Cardiac muscle cell (in vitro differentiated cells and primary cell): ENCODE measurements at regions not wholly inside any gene's neighbourhood (a gene's known extent, or its start where the extent isn't known, plus 50 kb on each side); places are given as distances from the start of the nearest gene placed in this dataset.

Experiments
- DNase-seq, 2 donors: peaks; one replicate each; pipeline versions ENCODE4 v3.0.0 to v3.0.0-alpha.2; 2010 to 2017; ENCODE audit warnings: low read depth in 1 of 2, low spot score in 1 of 2
- H3K27ac ChIP-seq: fragments of 200-600 bp; sonication (generic); 2 replicates; pipeline ENCODE4 v1.5.1; 2016
- H3K27me3 ChIP-seq: fragments of 200-600 bp; sonication (generic); 2 replicates; pipeline ENCODE4 v1.6.0; 2016; ENCODE audit warnings: control low read depth
- H3K36me3 ChIP-seq: fragments of 200-600 bp; sonication (generic); 2 replicates; pipeline ENCODE4 v1.5.1; 2016; ENCODE audit warnings: control low read depth
- H3K4me1 ChIP-seq: fragments of 200-600 bp; sonication (generic); 2 replicates; pipeline ENCODE4 v1.8.1; 2017; ENCODE audit warnings: low read depth, mild to moderate bottlenecking, mixed run types
- H3K4me3 ChIP-seq: fragments of 200-600 bp; sonication (generic); 2 replicates; pipeline ENCODE4 v1.5.1; 2016; ENCODE audit warnings: mild to moderate bottlenecking
- H3K9me3 ChIP-seq: fragments of 200-600 bp; sonication (generic); 2 replicates; pipeline ENCODE4 v1.5.1; 2017; ENCODE audit warnings: low read depth, mild to moderate bottlenecking, control low read depth
- CTCF ChIP-seq: IDR thresholded peaks from 2 replicates; pipeline ENCODE4 v1.5.1; 2012; ENCODE audit warnings: low read depth, mild to moderate bottlenecking, low read length

DNA sequence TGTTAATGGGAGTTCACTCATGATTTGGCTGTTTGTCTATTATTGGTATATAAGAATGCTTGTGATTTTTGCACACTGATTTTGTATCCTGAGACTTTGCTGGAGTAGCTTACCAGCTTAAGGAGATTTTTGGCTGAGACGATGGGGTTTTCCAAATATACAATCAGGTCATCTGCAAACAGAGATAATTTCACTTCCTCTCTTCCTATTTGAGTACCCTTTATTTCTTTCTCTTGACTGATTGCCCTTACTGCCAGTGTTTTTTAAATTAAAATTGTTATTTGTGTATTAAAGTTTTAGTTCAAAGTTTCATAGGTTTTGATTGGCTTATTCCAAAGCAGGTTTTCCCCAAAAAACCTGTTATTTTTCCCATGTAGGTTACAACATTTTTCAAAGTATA lies 390.5 kb upstream of the RBMS3 start:
- Histone ChIP-seq H3K4me3 (no peak overlapping the region), H3K9me3 (no peaks in the 10 kb centered on the region), H3K27ac (no peak overlapping the region), H3K4me1 (no peaks in the 10 kb centered on the region), H3K27me3 (no peaks in the 10 kb centered on the region), H3K36me3 (no peaks in the 10 kb centered on the region)
- no peak for DNase-seq
- no peak for TF ChIP-seq CTCF

DNA sequence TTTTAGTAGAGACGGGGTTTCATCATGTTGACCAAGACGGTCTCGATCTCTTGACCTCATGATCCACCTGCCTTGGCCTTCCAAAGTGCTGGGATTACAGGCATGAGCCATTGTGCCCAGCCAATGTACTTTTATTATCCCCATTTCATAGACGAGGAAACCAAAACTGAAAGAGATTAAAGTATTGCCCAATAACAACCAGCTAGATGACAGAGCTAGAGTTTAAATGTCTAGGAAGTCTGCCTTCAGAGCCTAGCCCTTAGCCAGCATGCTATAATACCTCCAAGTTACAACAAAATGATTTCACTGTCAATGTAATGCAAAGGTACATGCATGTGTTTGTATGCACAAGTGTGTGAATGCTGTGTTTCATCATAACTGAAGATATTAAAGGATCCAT lies 389.4 kb upstream of the RBMS3 start:
- DNase-seq = no peak
- Histone ChIP-seq H3K27ac (no peak overlapping the region), H3K4me1 (no peaks in the 10 kb centered on the region), H3K36me3 (no peaks in the 10 kb centered on the region), H3K4me3 (no peak overlapping the region), H3K27me3 (no peaks in the 10 kb centered on the region), H3K9me3 (no peaks in the 10 kb centered on the region)
- TF ChIP-seq CTCF = no peak

GRCh38 chr3:28900301-28900700 lies 380.6 kb upstream of the RBMS3 start:
- Histone ChIP-seq H3K27ac (no peak overlapping the region), H3K4me3 (no peak overlapping the region), H3K4me1 (no peaks in the 10 kb centered on the region), H3K9me3 (no peaks in the 10 kb centered on the region), H3K36me3 (no peaks in the 10 kb centered on the region), H3K27me3 (no peaks in the 10 kb centered on the region)
- no peak for DNase-seq
- no peak for TF ChIP-seq CTCF

- TF ChIP-seq CTCF = no peak
- peak in 1 of 2 donors; percentile 82 for DNase-seq
- Histone ChIP-seq H3K9me3 (no peaks in the 10 kb centered on the region), H3K27ac (no peak overlapping the region), H3K36me3 (no peaks in the 10 kb centered on the region), H3K27me3 (no peaks in the 10 kb centered on the region), H3K4me1 (no peaks in the 10 kb centered on the region), H3K4me3 (no peak overlapping the region)
Measured at GRCh38 chr3:28901018-28901417, 379.9 kb upstream of the RBMS3 start.

DNA sequence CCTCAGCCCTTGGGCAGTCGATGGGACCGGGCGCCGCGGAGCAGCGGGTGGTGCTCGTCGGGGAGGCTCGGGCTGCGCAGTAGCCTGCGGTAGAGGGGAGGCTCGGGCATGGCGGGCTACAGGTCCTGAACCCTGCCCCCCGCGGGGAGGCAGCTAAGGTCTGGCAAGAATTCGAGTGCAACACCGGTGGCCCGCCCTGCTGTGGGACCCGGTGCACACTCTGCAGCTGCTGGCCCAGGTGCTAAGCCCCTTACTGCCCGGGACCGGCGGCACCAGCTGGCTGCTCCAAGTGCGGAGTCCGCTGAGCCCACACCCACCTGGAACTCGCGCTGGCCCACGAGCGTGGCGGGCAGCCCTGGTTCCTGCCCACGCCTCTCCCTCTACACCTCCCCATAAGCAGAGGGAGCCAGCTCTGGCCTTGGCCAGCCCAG lies 377.7 kb upstream of the RBMS3 start:
- Histone ChIP-seq H3K4me3 (no peak overlapping the region), H3K27me3 (no peaks in the 10 kb centered on the region), H3K36me3 (no peaks in the 10 kb centered on the region), H3K9me3 (no peaks in the 10 kb centered on the region), H3K4me1 (no peaks in the 10 kb centered on the region), H3K27ac (no peak overlapping the region)
- no peak for TF ChIP-seq CTCF
- no peak for DNase-seq

DNA sequence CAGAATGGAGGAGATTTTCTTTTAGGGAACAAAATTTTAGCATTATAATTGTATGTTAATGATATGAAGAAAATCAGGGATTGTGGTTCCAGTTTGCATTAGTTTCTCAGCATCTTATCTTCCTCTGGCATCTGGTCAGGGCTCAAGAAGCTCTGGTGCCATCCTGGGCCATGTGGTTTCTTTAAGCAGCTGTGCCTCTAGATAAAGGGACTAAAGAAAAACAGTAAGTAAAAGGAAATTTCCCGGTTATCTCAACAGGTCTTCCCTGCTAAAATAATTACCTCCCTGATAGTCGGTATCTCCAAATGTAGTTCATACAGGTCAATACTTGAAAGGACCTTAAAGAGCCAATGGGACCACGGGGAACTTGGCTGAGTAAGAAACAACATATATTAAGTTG lies 375.1 kb upstream of the RBMS3 start:
- TF ChIP-seq CTCF = no peak

More for the DNA sequence above, 375.1 kb upstream of the RBMS3 start:
- H3K27me3 ChIP-seq = no peaks in the 10 kb centered on the region
- DNase-seq = no peak
- H3K4me3 ChIP-seq = no peak overlapping the region
- H3K9me3 ChIP-seq = no peaks in the 10 kb centered on the region
- no peaks in the 10 kb centered on the region for H3K36me3 ChIP-seq
- H3K27ac ChIP-seq = no peak overlapping the region
- H3K4me1 ChIP-seq = no peaks in the 10 kb centered on the region
